Osteocyte (in vitro differentiated cells): ENCODE measurements at regions not wholly inside any gene's neighbourhood (a gene's known extent, or its start where the extent isn't known, plus 50 kb on each side); places are given as distances from the start of the nearest gene placed in this dataset.

Experiments
- DNase-seq: peaks from one replicate; pipeline ENCODE4 v3.0.0; 2021; ENCODE audit warnings: mixed read lengths; ENCODE audit not compliant: unreplicated experiment; ENCODE audit errors: extremely low spot score
- H3K27ac Mint-ChIP-seq: one replicate; pipeline ENCODE4 v1.8.0; 2021; ENCODE audit warnings: mild to moderate bottlenecking, mixed read lengths; ENCODE audit not compliant: unreplicated experiment
- H3K27me3 Mint-ChIP-seq: one replicate; pipeline ENCODE4 v1.8.0; 2021; ENCODE audit warnings: mixed read lengths; ENCODE audit not compliant: unreplicated experiment
- H3K36me3 Mint-ChIP-seq: one replicate; pipeline ENCODE4 v1.8.0; 2021; ENCODE audit warnings: mixed read lengths; ENCODE audit not compliant: unreplicated experiment
- H3K4me1 Mint-ChIP-seq: one replicate; pipeline ENCODE4 v1.8.0; 2021; ENCODE audit warnings: mixed read lengths; ENCODE audit not compliant: unreplicated experiment
- H3K4me3 Mint-ChIP-seq: one replicate; pipeline ENCODE4 v1.8.0; 2021; ENCODE audit warnings: mild to moderate bottlenecking, moderate library complexity, mixed read lengths; ENCODE audit not compliant: unreplicated experiment
- H3K9me3 Mint-ChIP-seq: one replicate; pipeline ENCODE4 v1.8.0; 2021; ENCODE audit warnings: mixed read lengths; ENCODE audit not compliant: unreplicated experiment
- TF ChIP-seq, protein P1 (sequence below): fragments of 200-600 bp; sonication (generic); IDR thresholded peaks from 2 replicates; pipeline ENCODE4 v1.5.0; 2021; ENCODE audit warnings: antibody characterized with exemption, mild to moderate bottlenecking, moderate library complexity

GRCh38 chr1:221032204-221032585 lies 153.0 kb downstream of the HLX start:
- TF ChIP-seq, protein P1, sequence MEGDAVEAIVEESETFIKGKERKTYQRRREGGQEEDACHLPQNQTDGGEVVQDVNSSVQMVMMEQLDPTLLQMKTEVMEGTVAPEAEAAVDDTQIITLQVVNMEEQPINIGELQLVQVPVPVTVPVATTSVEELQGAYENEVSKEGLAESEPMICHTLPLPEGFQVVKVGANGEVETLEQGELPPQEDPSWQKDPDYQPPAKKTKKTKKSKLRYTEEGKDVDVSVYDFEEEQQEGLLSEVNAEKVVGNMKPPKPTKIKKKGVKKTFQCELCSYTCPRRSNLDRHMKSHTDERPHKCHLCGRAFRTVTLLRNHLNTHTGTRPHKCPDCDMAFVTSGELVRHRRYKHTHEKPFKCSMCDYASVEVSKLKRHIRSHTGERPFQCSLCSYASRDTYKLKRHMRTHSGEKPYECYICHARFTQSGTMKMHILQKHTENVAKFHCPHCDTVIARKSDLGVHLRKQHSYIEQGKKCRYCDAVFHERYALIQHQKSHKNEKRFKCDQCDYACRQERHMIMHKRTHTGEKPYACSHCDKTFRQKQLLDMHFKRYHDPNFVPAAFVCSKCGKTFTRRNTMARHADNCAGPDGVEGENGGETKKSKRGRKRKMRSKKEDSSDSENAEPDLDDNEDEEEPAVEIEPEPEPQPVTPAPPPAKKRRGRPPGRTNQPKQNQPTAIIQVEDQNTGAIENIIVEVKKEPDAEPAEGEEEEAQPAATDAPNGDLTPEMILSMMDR, result no peak
- no peak overlapping the region for H3K4me3 Mint-ChIP-seq
- no peak for DNase-seq
- no peaks in the 10 kb centered on the region for H3K36me3 Mint-ChIP-seq
- no peaks in the 10 kb centered on the region for H3K4me1 Mint-ChIP-seq
- no peak overlapping the region for H3K27ac Mint-ChIP-seq
- peaks cover 5% of the 10 kb centered on the region for H3K9me3 Mint-ChIP-seq
- peaks cover 8% of the 10 kb centered on the region for H3K27me3 Mint-ChIP-seq

GRCh38 chr1:221032637-221033280 lies 153.5 kb downstream of the HLX start:
- no peak overlapping the region for H3K27ac Mint-ChIP-seq
- H3K9me3 Mint-ChIP-seq, result peaks cover 8% of the 10 kb centered on the region
- TF ChIP-seq, protein P1, result no peak
- H3K4me3 Mint-ChIP-seq, result no peak overlapping the region
- peaks cover 5% of the 10 kb centered on the region for H3K27me3 Mint-ChIP-seq
- no peaks in the 10 kb centered on the region for H3K4me1 Mint-ChIP-seq
- H3K36me3 Mint-ChIP-seq, result no peaks in the 10 kb centered on the region
- no peak for DNase-seq

DNA sequence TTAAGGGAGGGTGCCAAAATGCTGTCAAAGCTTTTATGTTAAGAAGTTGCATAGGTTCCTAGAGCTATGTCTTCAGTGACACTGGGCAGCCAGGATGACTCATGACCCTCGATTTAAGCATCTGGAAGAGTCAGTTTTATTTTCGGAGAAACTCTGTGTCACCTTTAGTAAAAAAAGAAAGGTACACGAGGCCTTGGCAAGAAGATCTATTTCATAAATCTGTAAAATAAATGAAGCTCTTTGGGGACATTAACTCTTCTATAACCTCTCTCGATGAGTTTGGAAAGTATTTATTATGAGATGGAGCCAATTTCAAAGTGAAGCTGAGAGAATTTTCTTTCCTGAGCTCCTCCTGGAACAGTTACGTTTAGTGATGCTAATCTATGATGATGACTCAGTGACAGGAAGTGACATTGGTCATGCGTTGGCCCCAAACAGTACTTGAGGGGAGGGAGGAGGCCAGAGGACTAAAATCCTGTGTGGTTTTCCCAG lies 156.5 kb downstream of the HLX start:
- TF ChIP-seq, protein P1, result no peak
- no peak overlapping the region for H3K27ac Mint-ChIP-seq
- no peaks in the 10 kb centered on the region for H3K36me3 Mint-ChIP-seq
- no peak overlapping the region for H3K4me3 Mint-ChIP-seq
- DNase-seq, result no peak
- peaks cover 8% of the 10 kb centered on the region for H3K9me3 Mint-ChIP-seq
- no peaks in the 10 kb centered on the region for H3K4me1 Mint-ChIP-seq
- peaks cover 7% of the 10 kb centered on the region for H3K27me3 Mint-ChIP-seq

GRCh38 chr1:221039616-221040015 lies 160.4 kb downstream of the HLX start:
- no peak for DNase-seq
- Mint-ChIP-seq H3K4me1 (no peaks in the 10 kb centered on the region), H3K27me3 (peaks cover 7% of the 10 kb centered on the region), H3K27ac (no peak overlapping the region), H3K9me3 (peaks cover 8% of the 10 kb centered on the region), H3K4me3 (no peak overlapping the region), H3K36me3 (no peaks in the 10 kb centered on the region)
- TF ChIP-seq, protein P1, result no peak

GRCh38 chr1:221040101-221040500 lies 160.9 kb downstream of the HLX start:
- Mint-ChIP-seq H3K4me3 (no peak overlapping the region), H3K27ac (no peak overlapping the region), H3K27me3 (peaks cover 10% of the 10 kb centered on the region), H3K4me1 (no peaks in the 10 kb centered on the region), H3K9me3 (peaks cover 8% of the 10 kb centered on the region), H3K36me3 (no peaks in the 10 kb centered on the region)
- DNase-seq, result no peak
- TF ChIP-seq, protein P1, result no peak
